A549 (cell line): ENCODE measurements at regions not wholly inside any gene's neighbourhood (a gene's known extent, or its start where the extent isn't known, plus 50 kb on each side); places are given as distances from the start of the nearest gene placed in this dataset.
A peak's percentile ranks its signal among the peaks of the same experiment; 100 is the strongest.

ENCODE experiments used
- ATAC-seq, 2 experiments: fragments of 200-7000 bp in 1 of 2; fragments of >200 bp in 1 of 2; cut with Nextera tagmentation in 1 of 2; cut with Tn5 transposase in 1 of 2; 3 replicates each; pipeline versions ENCODE4 v1.8.0 to v1.9.1; 2018 to 2020; ENCODE audit warnings: mild to moderate bottlenecking in 1 of 2, moderate library complexity in 1 of 2
- CTCF ChIA-PET: fragments of 300-600 bp; sonication (Branson Sonifier 250); formaldehyde crosslinking; extraction: SDS; loops from one replicate; lab custom pipeline; 2021; ENCODE audit warnings: antibody characterized with exemption, inconsistent platforms; lab: Yijun Ruan, JAX
- POLR2A ChIA-PET: fragments of 350-600 bp; formaldehyde crosslinking; extraction: SDS; loops from one replicate; lab custom pipeline; 2021; ENCODE audit warnings: antibody characterized with exemption, inconsistent platforms; lab: Yijun Ruan, JAX
- DNase-seq, 2 experiments: peaks; one replicate each; pipeline versions ENCODE4 v3.0.0 to v3.0.0-alpha.2; 2011 to 2016; ENCODE audit warnings: low read depth in 1 of 2, low spot score in 1 of 2
- FAIRE-seq: peaks from 2 replicates; lab custom pipeline; 2011; peaks lifted over from hg19 to GRCh38; lab: Jason Lieb, UNC
- H3K27ac ChIP-seq, 2 experiments: fragments of >200 bp; sonication (Bioruptor Twin); formaldehyde crosslinking; 3 replicates each; pipeline ENCODE4 v1.5.1; 2016 to 2017
- H3K4me1 ChIP-seq: fragments of >200 bp; sonication (Bioruptor Twin); formaldehyde crosslinking; 3 replicates; pipeline ENCODE4 v1.6.1; 2016
- H3K4me2 ChIP-seq: fragments of >200 bp; sonication (Bioruptor Twin); formaldehyde crosslinking; 3 replicates; pipeline ENCODE4 v1.6.1; 2016
- H3K4me3 ChIP-seq: fragments of >200 bp; sonication (Bioruptor Twin); formaldehyde crosslinking; 3 replicates; pipeline ENCODE4 v1.5.1; 2016
- H3K9me3 ChIP-seq: fragments of >200 bp; sonication (Bioruptor Twin); formaldehyde crosslinking; 3 replicates; pipeline ENCODE4 v1.6.1; 2016
- BCL3 ChIP-seq: fragments of >200 bp; sonication (Bioruptor Twin); formaldehyde crosslinking; IDR thresholded peaks from 3 replicates; pipeline ENCODE4 v1.6.1; 2016
- CBX8 ChIP-seq: fragments of 200-600 bp; sonication (generic); IDR thresholded peaks from 2 replicates; pipeline ENCODE4 v1.6.1; 2016
- CEBPB ChIP-seq, 2 experiments: fragments of >200 bp in 1 of 2; sonication (Bioruptor Twin) in 1 of 2; formaldehyde crosslinking in 1 of 2; IDR thresholded peaks; 2 replicates each; pipeline ENCODE4 v1.6.1; 2012 to 2016
- CHD4 ChIP-seq: fragments of 200-600 bp; sonication (generic); IDR thresholded peaks from 2 replicates; pipeline ENCODE4 v1.6.1; 2016; ENCODE audit warnings: antibody characterized with exemption, mild to moderate bottlenecking, borderline replicate concordance
- EHMT2 ChIP-seq: fragments of 200-600 bp; sonication (generic); IDR thresholded peaks from 2 replicates; pipeline ENCODE4 v1.6.1; 2016; ENCODE audit warnings: antibody characterized with exemption, low read depth, mild to moderate bottlenecking, moderate library complexity
- ELK1 ChIP-seq: fragments of 150-350 bp; IDR thresholded peaks from 2 replicates; pipeline ENCODE4 v1.6.1; 2014; ENCODE audit warnings: low read depth, mild to moderate bottlenecking, low read length
- FOSB ChIP-seq: fragments of 250-450 bp; sonication (Bioruptor Pico); IDR thresholded peaks from 2 replicates; pipeline ENCODE4 v1.5.0; 2020; ENCODE audit warnings: mild to moderate bottlenecking, moderate library complexity
- FOSL2 ChIP-seq, 2 experiments: fragments of 450-650 bp in 1 of 2; fragments of >200 bp in 1 of 2; sonication (Bioruptor Twin) in 1 of 2; formaldehyde crosslinking; IDR thresholded peaks; 2 replicates each; pipeline versions ENCODE4 v1.5.0 to v1.6.1; 2016 to 2020; ENCODE audit warnings: mild to moderate bottlenecking in 1 of 2, moderate library complexity in 1 of 2
- GATA3 ChIP-seq: IDR thresholded peaks from 2 replicates; pipeline ENCODE4 v1.6.1; 2012; ENCODE audit warnings: borderline replicate concordance
- HEYL ChIP-seq: fragments of 250-450 bp; sonication (Bioruptor Pico); IDR thresholded peaks from 2 replicates; pipeline ENCODE4 v1.8.0; 2021; ENCODE audit warnings: mild to moderate bottlenecking, moderate library complexity
- JUN ChIP-seq, 2 experiments: fragments of >200 bp; sonication (Bioruptor Twin); formaldehyde crosslinking; IDR thresholded peaks; 2 replicates in 1 of 2; 3 replicates in 1 of 2; pipeline ENCODE4 v1.6.1; 2016 to 2017
- KDM1A ChIP-seq: fragments of 200-600 bp; sonication (generic); IDR thresholded peaks from 2 replicates; pipeline ENCODE4 v1.6.1; 2016; ENCODE audit warnings: low read depth, mild to moderate bottlenecking
- MAX ChIP-seq: IDR thresholded peaks from 2 replicates; pipeline ENCODE4 v1.6.1; 2012
- MYC ChIP-seq: IDR thresholded peaks from 2 replicates; pipeline ENCODE4 v1.6.1; 2012; ENCODE audit warnings: mild to moderate bottlenecking, inconsistent platforms, low read length, improper control_type of control experiment, borderline replicate concordance
- NFE2L2 ChIP-seq: fragments of 150-350 bp; conservative IDR thresholded peaks from 2 replicates; pipeline ENCODE4 v1.6.1; 2014; ENCODE audit warnings: low read length
- RCOR1 ChIP-seq: fragments of 150-350 bp; IDR thresholded peaks from 2 replicates; pipeline ENCODE4 v1.6.1; 2014; ENCODE audit warnings: antibody characterized with exemption, low read length, low read depth
- RFX5 ChIP-seq: fragments of 450-650 bp; IDR thresholded peaks from 2 replicates; pipeline ENCODE4 v1.7.1; 2014; ENCODE audit warnings: antibody characterized with exemption, mild to moderate bottlenecking, moderate library complexity
- SREBF2 ChIP-seq: fragments of 450-650 bp; IDR thresholded peaks from 2 replicates; pipeline ENCODE4 v1.6.1; 2014; ENCODE audit warnings: mild to moderate bottlenecking, moderate library complexity
- ZC3H11A ChIP-seq: fragments of 450-650 bp; IDR thresholded peaks from 2 replicates; pipeline ENCODE4 v1.6.1; 2014; ENCODE audit warnings: antibody characterized with exemption, mild to moderate bottlenecking
- ZFP36 ChIP-seq: fragments of 450-650 bp; IDR thresholded peaks from 2 replicates; pipeline ENCODE4 v1.6.1; 2014; ENCODE audit warnings: borderline replicate concordance; ENCODE audit not compliant: partially characterized antibody
- ZNF302 ChIP-seq: fragments of 250-450 bp; sonication (Bioruptor Pico); IDR thresholded peaks from 2 replicates; pipeline ENCODE4 v1.9.0; 2021; ENCODE audit warnings: inconsistent platforms, mild to moderate bottlenecking, moderate library complexity
- ZSCAN20 ChIP-seq: fragments of 250-450 bp; sonication (Bioruptor Pico); IDR thresholded peaks from 2 replicates; pipeline ENCODE4 v1.8.0; 2022; ENCODE audit warnings: mild to moderate bottlenecking, moderate library complexity
- WGBS: methylation state at CpG from one replicate; pipeline ENCODE4 v1.1.6; 2017; ENCODE audit errors: missing lambda C conversion rate; 5-methylcytosine and 5-hydroxymethylcytosine counted together
- TF ChIP-seq, protein P1 (sequence below): fragments of >200 bp; sonication (Bioruptor Twin); formaldehyde crosslinking; IDR thresholded peaks from 2 replicates; pipeline ENCODE4 v1.6.1; 2016
- TF ChIP-seq, protein P2 (sequence below): fragments of 250-450 bp; sonication (Bioruptor Pico); IDR thresholded peaks from 2 replicates; pipeline ENCODE4 v1.5.0; 2021; ENCODE audit warnings: mild to moderate bottlenecking, moderate library complexity, borderline replicate concordance
- TF ChIP-seq, protein P3 (sequence below): IDR thresholded peaks from 2 replicates; pipeline ENCODE4 v1.6.1; 2012

- TF ChIP-seq FOSL2 (IDR thresholded peaks at IDR 0.05) (no peak), FOSL2 (CRISPR knock-in tag; IDR thresholded peaks at IDR 0.05) (no peak), CBX8 (no peak), RFX5 (no peak), CHD4 (no peak), NFE2L2 (no peak), FOSB (CRISPR knock-in tag) (peak; percentile 54; the same call in 1 of the 2 replicates), ZC3H11A (no peak), MAX (peak; percentile 51)
- TF ChIP-seq, protein P1, sequence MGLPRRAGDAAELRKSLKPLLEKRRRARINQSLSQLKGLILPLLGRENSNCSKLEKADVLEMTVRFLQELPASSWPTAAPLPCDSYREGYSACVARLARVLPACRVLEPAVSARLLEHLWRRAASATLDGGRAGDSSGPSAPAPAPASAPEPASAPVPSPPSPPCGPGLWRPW = no peak
These were observed 105.3 kb upstream of the HNRNPU start (continued) for GRCh38 chr1:244969355-244970235.

- DNase-seq = no peak
- Histone ChIP-seq H3K4me1 (peaks cover 46% of the 10 kb centered on the region), H3K4me3 (peak overlapping the region; percentile 57; the same call in 2 of the 3 replicates), H3K27ac (peak overlapping the region; percentile 72 to 93), H3K9me3 (no peaks in the 10 kb centered on the region), H3K4me2 (peak overlapping the region; percentile 68)
- 32% methylated on average over 4 of the region's 4 CpGs for WGBS
- FAIRE-seq = no peak
- TF ChIP-seq ZC3H11A = no peak
- TF ChIP-seq GATA3 = no peak
- TF ChIP-seq MYC = no peak
- TF ChIP-seq BCL3 = no peak
- TF ChIP-seq, protein P2, sequence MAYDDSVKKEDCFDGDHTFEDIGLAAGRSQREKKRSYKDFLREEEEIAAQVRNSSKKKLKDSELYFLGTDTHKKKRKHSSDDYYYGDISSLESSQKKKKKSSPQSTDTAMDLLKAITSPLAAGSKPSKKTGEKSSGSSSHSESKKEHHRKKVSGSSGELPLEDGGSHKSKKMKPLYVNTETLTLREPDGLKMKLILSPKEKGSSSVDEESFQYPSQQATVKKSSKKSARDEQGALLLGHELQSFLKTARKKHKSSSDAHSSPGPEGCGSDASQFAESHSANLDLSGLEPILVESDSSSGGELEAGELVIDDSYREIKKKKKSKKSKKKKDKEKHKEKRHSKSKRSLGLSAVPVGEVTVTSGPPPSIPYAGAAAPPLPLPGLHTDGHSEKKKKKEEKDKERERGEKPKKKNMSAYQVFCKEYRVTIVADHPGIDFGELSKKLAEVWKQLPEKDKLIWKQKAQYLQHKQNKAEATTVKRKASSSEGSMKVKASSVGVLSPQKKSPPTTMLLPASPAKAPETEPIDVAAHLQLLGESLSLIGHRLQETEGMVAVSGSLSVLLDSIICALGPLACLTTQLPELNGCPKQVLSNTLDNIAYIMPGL = no peak
- TF ChIP-seq ELK1 = no peak
- TF ChIP-seq FOSL2 (IDR thresholded peaks at IDR 0.05) = no peak
- no peak for TF ChIP-seq FOSL2 (CRISPR knock-in tag; IDR thresholded peaks at IDR 0.05)
- no peak for TF ChIP-seq FOSB (CRISPR knock-in tag)
- no peak for TF ChIP-seq EHMT2
- no peak for TF ChIP-seq MAX
- TF ChIP-seq SREBF2 = no peak
- TF ChIP-seq ZNF302 (CRISPR knock-in tag) = no peak
- no peak for TF ChIP-seq RCOR1
- no peak for TF ChIP-seq JUN (IDR thresholded peaks at IDR 0.05)
- no peak for TF ChIP-seq CEBPB (IDR thresholded peaks at IDR 0.05)
- TF ChIP-seq KDM1A = no peak
- TF ChIP-seq HEYL (CRISPR knock-in tag) = no peak
- TF ChIP-seq ZFP36 = no peak
- TF ChIP-seq ZSCAN20 (CRISPR knock-in tag) = no peak
- TF ChIP-seq, protein P3, sequence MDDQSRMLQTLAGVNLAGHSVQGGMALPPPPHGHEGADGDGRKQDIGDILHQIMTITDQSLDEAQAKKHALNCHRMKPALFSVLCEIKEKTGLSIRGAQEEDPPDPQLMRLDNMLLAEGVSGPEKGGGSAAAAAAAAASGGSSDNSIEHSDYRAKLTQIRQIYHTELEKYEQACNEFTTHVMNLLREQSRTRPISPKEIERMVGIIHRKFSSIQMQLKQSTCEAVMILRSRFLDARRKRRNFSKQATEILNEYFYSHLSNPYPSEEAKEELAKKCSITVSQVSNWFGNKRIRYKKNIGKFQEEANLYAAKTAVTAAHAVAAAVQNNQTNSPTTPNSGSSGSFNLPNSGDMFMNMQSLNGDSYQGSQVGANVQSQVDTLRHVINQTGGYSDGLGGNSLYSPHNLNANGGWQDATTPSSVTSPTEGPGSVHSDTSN = no peak
- ATAC-seq = no peak
- CTCF ChIA-PET = interaction anchor here (1.2 to 1.8 kb wide), 5 partner anchors 14 to 74 kb away, joined by 3 to 8 read pairs (median 4); no protein-coding TSS in a partner anchor
- POLR2A ChIA-PET = interaction anchor here (0.9 to 5.0 kb wide), 6 partner anchors 14 to 134 kb away, joined by 3 to 102 read pairs (median 4); partner anchors contain the start of genes COX20 and HNRNPU
These were observed 104.5 kb upstream of the HNRNPU start for GRCh38 chr1:244968881-244969280.
